Activated B cell treated with CpG ODN at 0.5 μM for 24 hours (primary cell): ENCODE measurements at regions not wholly inside any gene's neighbourhood (a gene's known extent, or its start where the extent isn't known, plus 50 kb on each side); places are given as distances from the start of the nearest gene placed in this dataset.

ENCODE experiments used
- ATAC-seq: fragments of 200-7000 bp; cut with Tn5 transposase; one replicate; pipeline ENCODE4 v1.10.0; 2021; ENCODE audit warnings: low read depth, mild to moderate bottlenecking, moderate library complexity
- CTCF ChIA-PET: fragments of 350-600 bp; sonication (Branson Sonifier 250); formaldehyde crosslinking; loops from one replicate; lab custom pipeline; 2021; ENCODE audit warnings: antibody characterized with exemption; lab: Charles Lee
- POLR2A ChIA-PET: fragments of 350-600 bp; sonication (Branson Sonifier 250); formaldehyde crosslinking; loops from one replicate; lab custom pipeline; 2021; ENCODE audit warnings: antibody characterized with exemption; lab: Charles Lee
- DNase-seq: peaks from one replicate; pipeline ENCODE4 v3.0.0; 2022
- H3K27ac Mint-ChIP-seq: one replicate; pipeline ENCODE4 v1.8.0; 2020; ENCODE audit warnings: mixed read lengths
- H3K27me3 Mint-ChIP-seq: one replicate; pipeline ENCODE4 v1.8.0; 2021; ENCODE audit warnings: mixed read lengths
- H3K36me3 Mint-ChIP-seq: one replicate; pipeline ENCODE4 v1.8.0; 2021; ENCODE audit warnings: low read depth, mixed read lengths
- H3K4me1 Mint-ChIP-seq: one replicate; pipeline ENCODE4 v1.8.0; 2021; ENCODE audit warnings: mixed read lengths
- H3K4me3 Mint-ChIP-seq: one replicate; pipeline ENCODE4 v1.8.0; 2020; ENCODE audit warnings: mild to moderate bottlenecking, mixed read lengths
- H3K9me3 Mint-ChIP-seq: one replicate; pipeline ENCODE4 v1.8.0; 2020; ENCODE audit warnings: mixed read lengths
- intact Hi-C: fragments of 100-400 bp; cut with micrococcal nuclease; formaldehyde crosslinking; loops from one replicate; pipeline ENCODE4 v1.15.1; 2024
- TF ChIP-seq, protein P1 (sequence below): fragments of 200-600 bp; IDR thresholded peaks from one replicate; pipeline ENCODE4 v1.8.0; 2022; ENCODE audit warnings: antibody characterized with exemption, mild to moderate bottlenecking

DNA sequence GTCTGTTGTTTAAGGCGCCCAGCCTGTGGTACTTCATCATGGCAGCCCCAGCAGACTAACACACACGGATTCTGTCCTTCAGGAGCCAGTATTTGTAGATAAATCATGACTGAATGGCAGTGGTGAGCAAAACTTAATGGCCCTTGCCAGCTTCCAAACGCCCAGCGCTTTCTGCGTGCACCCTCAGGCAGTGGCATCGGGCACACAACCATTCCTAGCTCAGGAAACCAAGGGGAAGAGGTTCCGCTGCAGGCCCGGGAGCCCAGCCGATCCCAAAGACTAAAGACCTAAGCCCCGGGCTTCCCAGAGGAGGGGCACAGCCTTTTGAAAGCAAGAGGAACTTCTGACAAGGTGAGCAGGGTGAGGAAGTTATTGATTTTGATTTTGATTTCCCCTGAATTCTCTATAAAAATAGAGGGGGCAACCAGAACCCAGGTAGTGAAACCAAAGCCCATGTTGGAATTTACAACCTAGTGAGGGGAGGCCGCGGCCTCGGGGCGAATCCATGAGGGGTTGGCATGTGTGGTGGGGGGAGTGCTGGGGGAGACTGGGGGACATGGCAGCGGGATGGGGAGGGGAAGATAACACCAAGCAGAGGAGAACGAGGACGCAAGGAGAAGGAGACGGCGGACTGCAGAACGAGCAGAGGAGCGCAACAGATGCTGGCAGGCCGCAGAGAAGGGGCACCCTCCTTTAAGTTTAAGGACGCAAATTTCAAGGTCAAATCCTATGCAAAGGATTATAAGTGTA lies 79.9 kb upstream of the SEPTIN5 start:
- Mint-ChIP-seq H3K27me3 (peaks cover 14% of the 10 kb centered on the region), H3K9me3 (no peaks in the 10 kb centered on the region), H3K4me1 (no peaks in the 10 kb centered on the region), H3K4me3 (no peak overlapping the region), H3K27ac (no peak overlapping the region), H3K36me3 (no peaks in the 10 kb centered on the region)
- CTCF ChIA-PET: interaction anchor here (2.8 kb wide), 1 partner anchor 490 kb away, joined by 14 read pairs; the partner anchor contains the start of gene ESS2
- no peak for DNase-seq
- no peak for ATAC-seq
- TF ChIP-seq, protein P1, sequence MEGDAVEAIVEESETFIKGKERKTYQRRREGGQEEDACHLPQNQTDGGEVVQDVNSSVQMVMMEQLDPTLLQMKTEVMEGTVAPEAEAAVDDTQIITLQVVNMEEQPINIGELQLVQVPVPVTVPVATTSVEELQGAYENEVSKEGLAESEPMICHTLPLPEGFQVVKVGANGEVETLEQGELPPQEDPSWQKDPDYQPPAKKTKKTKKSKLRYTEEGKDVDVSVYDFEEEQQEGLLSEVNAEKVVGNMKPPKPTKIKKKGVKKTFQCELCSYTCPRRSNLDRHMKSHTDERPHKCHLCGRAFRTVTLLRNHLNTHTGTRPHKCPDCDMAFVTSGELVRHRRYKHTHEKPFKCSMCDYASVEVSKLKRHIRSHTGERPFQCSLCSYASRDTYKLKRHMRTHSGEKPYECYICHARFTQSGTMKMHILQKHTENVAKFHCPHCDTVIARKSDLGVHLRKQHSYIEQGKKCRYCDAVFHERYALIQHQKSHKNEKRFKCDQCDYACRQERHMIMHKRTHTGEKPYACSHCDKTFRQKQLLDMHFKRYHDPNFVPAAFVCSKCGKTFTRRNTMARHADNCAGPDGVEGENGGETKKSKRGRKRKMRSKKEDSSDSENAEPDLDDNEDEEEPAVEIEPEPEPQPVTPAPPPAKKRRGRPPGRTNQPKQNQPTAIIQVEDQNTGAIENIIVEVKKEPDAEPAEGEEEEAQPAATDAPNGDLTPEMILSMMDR: no peak
- POLR2A ChIA-PET: no interaction called here
- intact Hi-C loops: loop anchor here (5.0 kb wide), 2 partner anchors 202 to 242 kb away; partner anchors contain the start of genes HIRA and MRPL40

DNA sequence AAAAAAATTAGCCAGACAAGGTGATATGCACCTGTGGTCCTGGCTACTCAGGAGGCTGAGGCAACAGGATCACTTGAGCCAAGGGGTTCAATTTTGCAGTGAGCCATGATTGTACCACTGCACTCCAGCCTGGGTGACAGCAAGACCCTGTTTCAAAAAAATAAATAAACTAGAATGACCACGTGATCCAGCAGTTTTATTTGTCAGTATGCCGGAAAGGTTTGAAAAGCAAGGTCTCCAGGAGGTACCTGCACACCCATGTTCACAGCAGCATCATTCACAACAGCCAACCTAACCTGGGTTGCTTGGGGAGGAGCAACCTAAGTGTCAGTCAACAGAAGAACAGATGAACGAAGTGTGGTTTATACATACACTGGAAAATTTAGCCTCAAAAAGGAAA lies 78.7 kb upstream of the SEPTIN5 start:
- POLR2A ChIA-PET: interaction anchor here (0.5 kb wide), 1 partner anchor 461 kb away, joined by 3 read pairs; no protein-coding TSS in a partner anchor
- Mint-ChIP-seq H3K27ac (no peak overlapping the region), H3K9me3 (no peaks in the 10 kb centered on the region), H3K27me3 (peaks cover 16% of the 10 kb centered on the region), H3K4me1 (no peaks in the 10 kb centered on the region), H3K4me3 (no peak overlapping the region), H3K36me3 (no peaks in the 10 kb centered on the region)
- TF ChIP-seq, protein P1: no peak
- intact Hi-C loops: no loop called here
- no peak for ATAC-seq
- CTCF ChIA-PET: no interaction called here
- no peak for DNase-seq

DNA sequence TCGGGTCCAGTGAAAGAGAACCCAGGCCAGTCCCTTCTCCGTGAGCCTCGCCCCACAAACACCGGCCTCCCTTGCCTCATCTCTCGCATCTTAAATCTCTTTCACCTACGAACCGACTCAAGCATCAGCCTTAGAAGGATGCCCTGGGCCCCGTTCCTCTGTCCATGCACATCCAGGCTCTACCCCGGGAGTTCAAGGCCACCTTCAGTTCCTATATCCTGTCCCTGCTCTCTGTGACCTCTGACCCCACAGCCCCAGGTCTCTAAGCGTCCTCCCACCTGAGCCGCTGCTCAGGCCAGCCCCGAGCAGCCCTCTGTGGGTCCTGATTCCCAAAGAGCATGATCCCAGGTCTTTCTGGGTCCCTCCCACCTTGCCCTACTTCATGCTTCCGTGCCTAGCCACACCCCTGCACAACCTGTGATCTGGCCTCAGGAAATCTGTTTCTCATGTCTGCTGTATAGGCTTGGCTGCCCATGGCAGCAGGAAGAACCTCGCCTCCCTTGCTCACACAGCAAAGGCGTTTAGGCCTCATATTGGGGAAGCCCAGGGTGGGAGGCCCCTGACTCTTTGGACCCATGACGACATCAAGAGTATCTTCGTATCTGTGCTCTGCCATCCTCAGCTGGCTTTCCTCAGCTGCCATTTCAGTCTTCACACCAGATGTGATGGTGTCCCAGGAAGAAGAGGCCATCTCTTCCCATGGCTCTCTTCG lies 77.5 kb upstream of the SEPTIN5 start:
- CTCF ChIA-PET: no interaction called here
- Mint-ChIP-seq H3K9me3 (no peaks in the 10 kb centered on the region), H3K4me3 (no peak overlapping the region), H3K27ac (no peak overlapping the region), H3K4me1 (no peaks in the 10 kb centered on the region), H3K27me3 (peaks cover 21% of the 10 kb centered on the region), H3K36me3 (no peaks in the 10 kb centered on the region)
- ATAC-seq (no peak), DNase-seq (no peak)
- intact Hi-C loops: no loop called here
- TF ChIP-seq, protein P1: no peak
- POLR2A ChIA-PET: no interaction called here

DNA sequence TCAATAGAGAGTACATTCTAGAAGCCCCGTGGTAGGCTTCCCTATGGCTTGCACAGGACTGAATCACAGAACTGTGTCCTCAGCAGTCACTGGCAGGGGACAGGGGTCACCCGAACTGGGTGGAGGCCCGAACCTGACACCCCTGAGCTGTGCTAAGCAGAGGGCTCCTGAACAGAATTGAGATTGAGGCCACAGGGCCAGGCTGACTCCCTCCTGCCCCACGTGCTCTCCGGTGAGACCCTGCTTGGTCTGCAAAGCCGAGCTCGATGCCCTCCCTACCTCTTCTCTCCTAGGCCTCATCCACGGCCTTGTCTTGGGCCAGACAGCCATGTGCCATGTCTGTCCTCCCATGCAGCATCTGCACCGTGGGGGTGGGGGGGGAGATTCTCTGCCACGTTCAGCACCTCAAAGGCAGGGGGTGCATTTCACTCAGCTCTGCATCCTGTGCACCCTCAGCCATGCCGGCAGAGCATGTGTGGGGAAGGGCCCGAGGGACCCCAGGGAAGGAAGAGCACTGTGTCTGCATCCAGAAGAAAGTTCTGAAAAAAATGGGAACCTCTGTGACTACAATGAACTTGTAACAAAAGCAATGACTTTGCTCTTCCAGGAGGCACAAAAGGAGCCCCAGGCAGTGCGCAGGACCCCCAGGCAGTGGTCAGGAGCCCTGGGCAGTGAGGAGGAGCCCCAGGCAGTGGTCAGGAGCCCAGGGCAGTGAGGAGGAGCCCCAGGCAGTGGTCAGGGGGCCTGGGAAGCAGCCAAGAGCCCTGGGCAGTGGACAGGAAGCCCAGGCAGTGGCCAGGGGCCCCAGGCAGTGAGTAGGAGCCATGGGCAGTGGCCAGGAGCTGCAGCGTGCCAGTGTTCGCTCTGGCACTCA lies 76.7 kb upstream of the SEPTIN5 start:
- no peak overlapping the region for H3K27ac Mint-ChIP-seq
- intact Hi-C loops: no loop called here

More for the DNA sequence above, 76.7 kb upstream of the SEPTIN5 start:
- ATAC-seq: no peak
- Mint-ChIP-seq H3K4me3 (no peak overlapping the region), H3K36me3 (no peaks in the 10 kb centered on the region), H3K27me3 (peaks cover 17% of the 10 kb centered on the region), H3K4me1 (no peaks in the 10 kb centered on the region), H3K9me3 (no peaks in the 10 kb centered on the region)
- no peak for DNase-seq
- CTCF ChIA-PET: no interaction called here
- POLR2A ChIA-PET: no interaction called here
- TF ChIP-seq, protein P1: no peak
